ENCODE measurements at regions not wholly inside any gene's neighbourhood (a gene's known extent, or its start where the extent isn't known, plus 50 kb on each side); places are given as distances from the start of the nearest gene placed in this dataset.

GRCh38 chr9:79224672-79225433 lies 346.9 kb upstream of the TLE4 start:
- 94% methylated on average over 2 of the region's 3 CpGs for WGBS (ENCODE audit: insufficient coverage)
- no peaks in the 10 kb centered on the region for H3K36me3 ChIP-seq (ENCODE audit: control insufficient read depth, insufficient read depth, low read length)
- Mint-ChIP-seq H3K36me3 (no peaks in the 10 kb centered on the region), H3K27ac (no peak overlapping the region), H3K27me3 (ENCODE audit: low read depth in 2 of 2) (no peaks in the 10 kb centered on the region), H3K4me1 (no peaks in the 10 kb centered on the region), H3K9me3 (peaks cover 0 to 2% of the 10 kb centered on the region in 2 donors), H3K4me3 (no peak overlapping the region)
- no peak overlapping the region for H3K4me3 ChIP-seq (ENCODE audit: low read length)
- DNase-seq (no peak), ATAC-seq (no peak)
- no peaks in the 10 kb centered on the region for H3K9me3 ChIP-seq (ENCODE audit: control insufficient read depth, insufficient read depth, low read length)
- no peak for TF ChIP-seq CTCF (IDR thresholded peaks at IDR 0.05)
- no peaks in the 10 kb centered on the region for H3K27me3 ChIP-seq (ENCODE audit: control insufficient read depth, insufficient read depth, low read length)
- H3K27ac ChIP-seq (ENCODE audit: low read length): no peak overlapping the region
- no peaks in the 10 kb centered on the region for H3K4me1 ChIP-seq (ENCODE audit: control insufficient read depth, insufficient read depth, low read length)
- intact Hi-C loops (cut with micrococcal nuclease): no loop called here

GRCh38 chr9:79233542-79233941 lies 338.2 kb upstream of the TLE4 start:
- Histone ChIP-seq H3K4me3 (ENCODE audit: low read length) (no peak overlapping the region), H3K27me3 (ENCODE audit: control insufficient read depth, insufficient read depth, low read length) (no peaks in the 10 kb centered on the region), H3K36me3 (ENCODE audit: control insufficient read depth, insufficient read depth, low read length) (no peaks in the 10 kb centered on the region), H3K4me1 (ENCODE audit: control insufficient read depth, insufficient read depth, low read length) (no peaks in the 10 kb centered on the region), H3K9me3 (ENCODE audit: control insufficient read depth, insufficient read depth, low read length) (no peaks in the 10 kb centered on the region), H3K27ac (ENCODE audit: low read length) (no peak overlapping the region)
- Mint-ChIP-seq H3K4me3 (no peak overlapping the region), H3K27ac (no peak overlapping the region), H3K4me1 (no peaks in the 10 kb centered on the region), H3K9me3 (peaks cover 0 to 2% of the 10 kb centered on the region in 2 donors), H3K27me3 (ENCODE audit: low read depth in 2 of 2) (no peaks in the 10 kb centered on the region), H3K36me3 (no peaks in the 10 kb centered on the region)
- intact Hi-C loops (cut with micrococcal nuclease): no loop called here
- ATAC-seq: no peak
- WGBS (ENCODE audit: insufficient coverage): 100% methylated on average over 2 of the region's 2 CpGs
- TF ChIP-seq CTCF (IDR thresholded peaks at IDR 0.05): no peak
- DNase-seq: no peak

GRCh38 chr9:79236466-79236865 lies 335.3 kb upstream of the TLE4 start:
- H3K36me3 Mint-ChIP-seq: no peaks in the 10 kb centered on the region

More at GRCh38 chr9:79236466-79236865, 335.3 kb upstream of the TLE4 start:
- Mint-ChIP-seq H3K4me1 (no peaks in the 10 kb centered on the region), H3K27ac (no peak overlapping the region), H3K4me3 (no peak overlapping the region), H3K27me3 (ENCODE audit: low read depth in 2 of 2) (no peaks in the 10 kb centered on the region), H3K9me3 (no peaks in the 10 kb centered on the region)
- no peaks in the 10 kb centered on the region for H3K4me1 ChIP-seq (ENCODE audit: control insufficient read depth, insufficient read depth, low read length)
- intact Hi-C loops (cut with micrococcal nuclease): no loop called here
- DNase-seq (no peak), ATAC-seq (no peak)
- no peak for TF ChIP-seq CTCF (IDR thresholded peaks at IDR 0.05)
- H3K36me3 ChIP-seq (ENCODE audit: control insufficient read depth, insufficient read depth, low read length): no peaks in the 10 kb centered on the region
- H3K4me3 ChIP-seq (ENCODE audit: low read length): no peak overlapping the region
- H3K9me3 ChIP-seq (ENCODE audit: control insufficient read depth, insufficient read depth, low read length): no peaks in the 10 kb centered on the region
- 60% methylated on average over 2 of the region's 2 CpGs for WGBS (ENCODE audit: insufficient coverage)
- no peak overlapping the region for H3K27ac ChIP-seq (ENCODE audit: low read length)
- H3K27me3 ChIP-seq (ENCODE audit: control insufficient read depth, insufficient read depth, low read length): no peaks in the 10 kb centered on the region
